AG08396 (cell line): ENCODE measurements at regions not wholly inside any gene's neighbourhood (a gene's known extent, or its start where the extent isn't known, plus 50 kb on each side); places are given as distances from the start of the nearest gene placed in this dataset.
"Not testable (repeated sequence)": the region's sequence is repeated elsewhere in the genome, so short reads cannot be mapped to it uniquely, and the experiment has no call there.

Source experiments
- DNase-seq: peaks from one replicate; pipeline ENCODE4 v3.0.0; 2012; ENCODE audit warnings: low spot score, mixed read lengths

DNA sequence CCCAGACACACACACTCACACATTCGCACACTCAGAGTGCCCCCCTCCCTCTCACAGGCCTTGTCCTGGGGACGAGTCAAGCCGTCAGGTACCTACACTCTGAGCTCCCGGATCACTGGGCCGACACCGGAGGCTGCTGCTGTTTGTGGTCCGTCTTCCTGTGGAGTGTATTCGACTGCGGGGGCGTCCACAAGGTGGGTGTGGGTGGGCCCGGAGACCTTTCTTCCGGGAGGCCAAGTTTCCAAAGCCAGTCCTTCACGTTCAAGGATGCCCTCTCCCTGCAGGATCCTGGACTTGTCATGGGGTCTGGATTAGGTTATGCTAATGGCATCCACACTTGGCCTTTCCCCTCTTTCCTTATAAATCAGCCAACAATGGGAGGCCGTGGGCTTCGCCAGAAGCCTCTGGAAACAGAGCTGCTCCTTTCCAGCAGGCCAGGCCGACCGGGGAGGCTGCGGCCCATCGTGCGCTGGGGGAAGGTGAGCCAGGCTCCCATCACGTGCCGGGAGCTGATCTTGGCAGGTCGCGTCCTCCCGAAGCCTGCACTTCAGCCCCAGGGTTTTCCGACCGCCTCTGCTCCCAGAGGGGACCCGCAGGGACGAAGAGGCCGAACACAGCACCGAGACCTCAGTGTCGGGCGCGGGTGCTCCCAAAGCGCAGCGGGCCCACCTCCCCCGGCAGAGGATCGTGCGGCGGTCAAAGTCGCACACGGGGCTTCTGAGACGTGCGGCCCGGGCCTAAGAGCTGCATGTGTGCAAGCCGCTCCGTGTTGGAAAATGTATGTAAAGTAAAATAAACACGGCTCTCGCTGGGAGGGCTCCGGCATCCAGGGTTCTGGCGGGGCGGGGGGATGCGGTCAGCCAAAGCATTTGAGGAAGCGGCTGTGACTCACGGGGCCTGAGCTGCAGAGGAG lies 196.5 kb upstream of the ZNF469 start:
- peak; percentile 69 for DNase-seq

DNA sequence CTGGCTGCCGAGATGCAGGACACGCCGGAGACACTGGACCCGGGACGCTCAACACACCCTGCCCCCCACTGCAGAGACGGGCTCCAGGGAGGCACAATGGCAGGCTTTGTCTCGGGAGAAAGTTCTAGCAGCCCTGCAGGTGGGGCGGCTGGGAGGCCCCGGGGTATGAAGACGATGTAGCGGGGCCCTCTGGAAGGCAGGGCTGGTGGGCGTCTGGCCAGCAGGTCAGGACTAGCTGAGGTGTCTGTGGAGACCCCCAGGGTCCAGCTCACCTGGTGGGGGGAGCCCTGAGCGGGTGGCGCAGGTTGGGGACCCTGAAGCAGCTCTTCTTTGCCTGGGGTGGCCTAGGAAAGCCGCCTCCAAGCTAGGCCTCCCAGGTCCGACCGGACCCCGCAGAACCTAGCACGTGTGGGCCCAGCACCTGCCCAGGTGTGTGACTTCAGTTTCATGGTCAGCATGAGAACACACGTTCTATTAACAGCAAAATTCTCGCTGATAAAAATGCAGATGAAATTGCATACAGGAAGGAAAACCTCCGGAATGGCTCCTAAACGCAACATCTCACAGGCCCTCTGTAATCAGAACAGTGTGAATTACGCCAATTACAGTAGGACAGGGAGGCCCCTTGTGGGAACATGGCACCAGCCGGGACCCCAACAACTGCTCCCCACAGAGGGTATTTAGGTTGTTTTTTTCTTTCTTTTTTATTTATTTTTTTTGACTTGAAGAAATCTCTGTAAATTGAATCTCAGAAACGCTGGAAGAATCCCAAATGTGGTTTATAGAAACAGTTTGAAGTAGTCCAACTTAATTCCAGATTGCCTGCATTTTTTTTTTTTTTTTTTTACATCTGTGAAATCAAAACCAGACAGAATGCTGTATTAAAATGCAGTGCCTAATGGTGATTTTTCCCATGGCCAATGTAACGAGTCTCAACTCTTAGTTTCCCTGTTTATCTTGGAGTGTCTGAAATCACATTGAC lies 195.6 kb upstream of the ZNF469 start:
- DNase-seq, result not testable (repeated sequence)

DNA sequence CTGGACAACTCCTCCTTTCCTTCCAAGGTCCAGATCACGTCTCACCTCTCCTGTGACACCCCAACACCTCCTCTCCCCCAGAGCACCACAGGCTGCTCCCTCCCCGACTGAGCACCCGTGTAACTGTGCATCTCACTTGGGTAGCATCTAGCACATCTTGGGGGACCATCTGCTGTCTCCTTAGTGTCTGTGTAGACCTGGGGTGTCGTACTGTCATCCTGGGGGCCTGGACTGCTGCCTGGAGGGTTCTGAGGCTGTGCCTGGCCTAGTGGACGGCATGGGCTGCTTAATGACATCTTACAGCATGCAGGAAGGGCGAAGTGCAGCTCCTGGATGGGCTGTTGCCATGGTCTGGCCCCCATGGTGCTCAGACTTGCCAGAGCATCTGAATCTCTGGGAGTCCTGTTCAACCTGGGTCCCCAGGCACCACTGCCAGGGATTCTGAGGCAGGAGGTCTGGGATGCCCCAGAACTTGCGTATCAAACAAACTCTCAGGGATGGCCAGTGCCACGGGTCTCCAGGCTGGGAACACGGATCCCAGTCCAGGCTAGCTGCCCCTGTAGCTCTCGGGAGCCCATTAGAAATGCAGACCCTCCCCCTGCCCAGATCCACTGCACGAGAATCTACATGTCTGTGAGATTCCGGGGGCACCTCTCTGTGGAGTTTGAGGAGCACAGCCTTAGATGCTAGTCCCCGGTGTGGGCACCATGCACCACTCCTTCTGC lies 194.4 kb upstream of the ZNF469 start:
- not testable (repeated sequence) for DNase-seq

DNA sequence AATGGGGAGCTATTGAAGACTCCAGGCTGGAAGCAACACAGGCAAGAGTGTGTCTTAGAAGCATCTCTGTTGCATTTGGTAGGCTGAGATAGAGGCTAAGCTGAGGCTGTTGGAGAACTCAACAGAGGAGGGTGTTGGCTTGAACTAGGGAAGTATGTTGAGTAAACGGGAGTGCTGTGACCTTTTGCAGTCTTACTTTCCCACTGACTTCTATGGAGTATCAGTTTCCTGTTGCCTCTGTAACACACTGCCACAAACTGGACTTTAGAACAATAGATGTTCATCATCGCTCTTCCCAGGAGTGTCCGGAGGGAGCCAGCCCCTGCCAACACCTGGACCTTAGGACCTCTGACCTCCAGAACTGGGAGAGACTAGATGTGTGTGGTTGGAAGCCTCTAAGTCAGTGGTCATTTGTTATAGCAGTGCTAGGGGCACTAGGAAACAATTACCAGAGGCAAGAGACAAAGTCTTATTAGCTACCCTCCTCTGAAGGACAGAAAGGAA lies 192.1 kb upstream of the ZNF469 start:
- DNase-seq, result not testable (repeated sequence)

DNA sequence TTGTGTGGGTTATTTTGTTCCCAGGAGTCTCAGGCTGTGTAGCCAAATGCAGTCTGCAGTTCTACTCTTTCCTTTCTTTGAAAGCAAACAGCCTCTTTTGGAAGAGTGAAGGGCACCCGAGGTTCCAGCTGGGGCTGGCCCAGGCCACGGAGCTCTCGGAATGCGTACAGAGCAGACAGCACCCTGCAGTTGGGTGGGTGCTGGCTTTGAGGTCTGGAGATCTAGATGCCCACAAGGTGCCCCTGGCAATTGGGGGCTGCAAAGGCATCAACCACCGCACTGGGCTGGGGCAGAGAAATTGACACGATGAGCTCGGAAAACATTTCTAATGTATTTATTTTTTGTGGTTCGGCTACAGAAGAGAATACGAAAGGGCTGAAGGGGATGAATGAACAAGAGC lies 191.6 kb upstream of the ZNF469 start:
- not testable (repeated sequence) for DNase-seq

DNA sequence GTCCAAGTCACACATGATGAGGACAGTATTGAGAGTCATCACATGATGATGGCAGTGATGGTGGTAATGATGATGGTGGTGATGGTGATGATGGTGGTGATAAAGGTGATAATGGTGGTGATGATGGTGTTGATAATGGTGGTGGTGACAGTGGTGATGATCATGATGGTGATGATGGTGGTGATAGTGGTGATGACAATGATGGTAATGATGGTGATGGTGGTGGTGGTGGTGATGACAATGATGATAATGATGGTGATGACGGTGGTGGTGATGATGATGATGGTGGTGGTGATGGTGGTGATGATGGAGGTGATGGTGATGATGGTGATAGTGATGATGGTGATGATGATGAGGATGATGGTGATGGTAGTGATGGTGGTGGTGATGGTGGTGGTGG lies 190.2 kb upstream of the ZNF469 start:
- DNase-seq, result no peak

DNA sequence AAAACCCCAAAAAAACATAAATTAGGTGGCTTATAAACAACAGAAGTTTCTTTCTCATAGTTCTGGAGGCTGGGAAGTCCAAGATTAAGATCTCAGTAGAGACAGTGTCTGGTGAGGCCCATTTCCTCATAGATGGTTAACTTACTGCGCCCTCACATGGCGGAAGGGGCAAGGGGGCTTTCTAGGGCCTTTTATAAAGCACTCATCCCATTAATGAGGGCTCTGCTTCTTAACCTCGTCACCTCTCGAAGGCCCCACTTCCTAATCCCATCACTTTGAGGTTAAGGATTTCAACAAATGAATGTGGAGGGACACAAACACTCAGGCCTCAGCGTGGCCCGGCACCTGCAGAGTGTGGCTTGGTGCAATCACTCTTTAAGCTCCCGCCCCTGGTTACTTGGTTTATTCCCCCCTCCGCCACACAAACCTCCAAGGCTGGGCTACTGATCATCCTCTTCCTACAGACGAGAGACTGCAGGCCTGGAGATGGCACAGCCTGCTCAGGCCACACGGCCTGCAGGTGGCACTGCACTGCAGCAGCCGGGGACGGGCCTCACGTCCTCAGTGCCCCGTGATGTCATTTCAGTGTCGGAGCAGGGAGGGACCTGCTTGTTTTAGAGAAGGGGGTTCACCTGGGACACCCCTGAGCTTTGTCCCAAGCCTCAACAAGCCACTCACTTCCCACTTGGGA lies 188.9 kb upstream of the ZNF469 start:
- not testable (repeated sequence) for DNase-seq

DNA sequence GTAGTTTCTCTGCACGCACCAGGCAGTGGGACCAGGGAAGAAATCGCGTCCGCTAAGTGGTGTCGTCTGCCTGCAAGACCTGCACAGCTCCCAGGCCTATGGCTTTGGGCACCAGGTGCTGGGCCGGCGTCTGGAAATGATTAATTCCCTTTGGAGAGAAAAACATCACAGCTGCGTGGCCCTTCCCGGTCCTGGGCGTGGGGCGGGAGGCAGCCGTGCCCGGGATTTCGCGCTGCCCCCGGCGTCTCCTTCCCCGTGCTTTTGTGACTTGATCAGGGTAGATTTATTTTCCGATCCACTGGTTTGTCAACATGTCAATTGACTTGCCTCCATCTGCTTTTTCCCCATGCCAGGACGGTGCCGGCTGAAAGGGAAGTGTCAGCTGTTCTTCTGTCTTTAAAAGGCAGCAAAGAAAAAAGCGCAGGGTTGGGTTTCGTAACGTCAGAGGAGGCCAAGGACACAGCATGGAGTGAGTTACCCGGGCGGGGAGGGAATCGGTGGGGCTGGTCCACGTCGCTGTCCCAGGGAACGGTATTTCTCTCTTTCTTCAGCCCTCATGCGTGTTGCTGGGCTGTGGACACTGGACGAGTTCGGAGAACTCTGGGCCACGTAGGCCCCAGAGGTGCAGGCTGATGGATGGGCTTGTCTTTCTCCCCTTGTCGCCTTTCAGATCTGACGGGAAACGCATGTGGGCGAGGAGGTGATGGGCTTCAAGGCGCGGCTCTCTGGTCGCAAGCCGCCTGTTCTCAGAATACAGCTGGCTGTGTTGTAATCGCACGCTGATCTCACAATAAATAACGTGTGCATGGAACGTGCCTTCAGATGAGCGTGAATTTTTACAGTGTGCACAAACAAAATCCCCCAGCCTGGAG lies 188.1 kb upstream of the ZNF469 start:
- no peak for DNase-seq

DNA sequence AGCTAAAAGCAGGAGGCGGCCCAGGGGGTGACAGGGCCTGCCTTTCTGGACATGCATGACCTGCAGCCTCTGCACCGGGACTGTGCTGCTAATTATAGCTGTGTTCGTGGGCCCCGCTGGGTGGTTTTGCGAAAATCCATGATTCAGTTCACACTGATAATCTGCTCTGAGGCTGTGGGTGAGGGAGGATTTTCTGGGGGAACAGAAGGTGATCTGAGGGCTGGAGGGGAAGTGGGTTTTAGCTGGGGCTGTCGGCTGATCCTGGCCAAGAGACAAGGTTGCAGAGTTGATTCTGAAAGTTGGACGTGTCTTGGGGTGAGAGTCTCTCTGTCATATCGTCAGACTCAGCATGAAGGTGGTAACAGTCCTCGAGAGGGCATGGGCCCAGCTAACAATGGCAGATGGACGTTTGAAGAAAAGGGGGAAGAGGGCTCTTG lies 187.5 kb upstream of the ZNF469 start:
- no peak for DNase-seq

DNA sequence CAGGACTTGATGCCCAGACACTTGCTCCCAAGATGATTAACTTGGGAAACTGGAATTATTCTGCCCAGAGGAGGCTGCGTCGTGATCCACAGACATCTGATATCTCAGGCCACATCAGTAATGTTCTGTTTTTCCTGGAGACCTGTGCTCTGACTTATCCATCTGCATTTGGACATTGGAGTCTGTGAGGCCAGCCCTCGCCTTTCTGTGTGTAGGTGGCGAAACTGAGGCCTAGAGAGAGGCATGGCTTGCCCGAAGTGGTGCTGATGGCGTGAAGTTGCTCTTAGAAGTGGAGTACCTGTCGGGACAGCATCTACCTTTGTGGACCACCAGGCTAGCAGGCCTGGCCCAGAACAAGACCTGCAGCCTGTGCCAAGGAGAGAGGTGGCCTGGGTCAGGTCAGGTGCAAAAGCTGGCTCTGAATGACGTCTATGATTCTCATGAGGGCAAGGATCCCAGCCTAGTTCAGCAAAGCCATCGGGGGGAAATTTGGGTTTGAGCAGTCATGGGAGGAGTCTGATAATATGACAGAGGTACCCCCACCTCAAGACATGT lies 186.8 kb upstream of the ZNF469 start:
- DNase-seq, result no peak

DNA sequence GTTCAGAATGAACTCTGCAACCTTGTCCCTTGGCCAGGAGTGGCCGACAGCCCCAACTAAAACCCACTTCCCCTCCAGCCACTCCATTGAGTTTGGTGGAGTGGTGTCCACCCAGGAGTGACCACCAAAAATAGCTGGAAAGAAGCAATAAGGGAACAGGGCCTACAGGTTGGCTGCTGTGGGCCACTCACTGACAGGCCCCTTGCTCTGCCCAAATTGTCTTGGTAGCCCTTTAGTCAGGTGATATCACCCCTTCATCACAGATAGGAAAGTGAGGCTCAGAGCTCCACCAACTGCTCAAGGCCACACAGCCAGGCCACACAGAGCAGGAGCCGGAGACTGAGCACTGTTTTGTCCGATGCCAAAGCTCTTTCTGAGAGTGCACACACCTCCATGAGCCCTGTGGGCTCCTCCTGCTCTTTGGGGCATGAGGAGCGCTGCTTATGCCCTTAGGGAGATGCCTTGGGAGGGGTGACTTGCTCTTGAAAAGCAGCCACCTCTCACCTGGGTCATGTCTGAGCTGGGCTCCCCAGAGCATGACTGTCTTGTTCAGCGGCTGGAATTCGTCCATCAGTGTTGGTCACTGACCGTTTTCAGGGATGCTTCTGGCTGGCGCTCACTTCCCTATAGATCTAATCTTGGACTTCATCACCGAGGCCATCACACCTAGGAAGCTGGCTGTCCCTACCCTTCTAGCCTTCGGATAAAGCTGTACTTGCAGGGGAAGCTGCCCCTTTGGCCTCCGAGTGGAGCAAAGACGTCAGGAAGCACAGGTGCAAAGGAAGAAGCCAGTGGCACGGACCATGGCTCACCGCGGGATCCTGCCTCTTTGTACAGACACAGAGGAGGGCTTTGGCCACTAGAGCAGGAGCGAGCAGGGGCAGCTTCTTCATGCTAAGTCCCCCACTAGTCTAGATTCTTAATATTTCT lies 186.0 kb upstream of the ZNF469 start:
- no peak for DNase-seq

DNA sequence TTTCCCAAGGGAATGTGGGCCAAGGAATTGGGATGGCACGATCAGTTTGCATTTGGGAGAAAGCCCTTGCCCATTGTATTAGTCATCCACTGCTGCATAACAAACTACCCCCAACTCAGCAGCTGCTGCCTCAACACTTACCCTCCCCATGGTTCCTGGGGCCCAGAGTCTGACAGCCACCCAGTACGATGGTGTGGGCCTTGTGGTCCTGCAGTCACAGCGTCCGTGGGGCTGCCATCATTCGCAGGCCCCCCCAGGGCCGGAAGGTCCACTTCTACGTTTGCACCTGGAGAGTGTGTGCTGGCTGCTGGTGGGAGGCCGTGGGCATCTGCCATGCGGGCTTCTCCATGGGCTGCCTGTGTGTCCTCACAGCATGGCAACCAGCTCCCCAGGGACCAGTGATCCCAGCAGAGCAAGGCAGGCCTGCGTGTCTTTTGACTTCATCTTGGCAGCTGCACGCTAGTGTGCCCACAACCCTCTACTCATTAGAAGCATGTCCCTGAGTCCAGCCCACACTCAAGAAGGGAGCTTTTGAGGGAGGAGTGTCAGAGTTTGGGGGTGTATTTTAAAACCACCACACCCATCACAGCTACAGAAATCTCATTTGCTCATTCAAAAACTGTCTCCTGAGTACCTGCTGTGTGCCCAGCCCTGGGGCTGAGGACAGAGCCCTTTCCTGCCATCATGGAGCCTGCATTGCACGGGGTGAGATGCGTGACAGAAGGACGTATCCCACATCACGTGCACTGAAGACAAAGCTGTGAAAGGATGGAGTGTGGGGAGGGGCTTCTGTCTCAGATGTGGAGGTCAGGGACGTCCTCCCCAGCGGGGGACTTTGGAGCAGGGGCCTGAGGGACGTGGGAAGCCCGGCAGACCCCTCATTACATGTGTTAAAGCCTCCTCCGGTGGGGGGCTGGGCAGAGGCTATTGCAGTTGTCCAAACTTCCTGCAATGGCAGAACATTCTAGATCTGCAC lies 185.0 kb upstream of the ZNF469 start:
- no peak for DNase-seq

DNA sequence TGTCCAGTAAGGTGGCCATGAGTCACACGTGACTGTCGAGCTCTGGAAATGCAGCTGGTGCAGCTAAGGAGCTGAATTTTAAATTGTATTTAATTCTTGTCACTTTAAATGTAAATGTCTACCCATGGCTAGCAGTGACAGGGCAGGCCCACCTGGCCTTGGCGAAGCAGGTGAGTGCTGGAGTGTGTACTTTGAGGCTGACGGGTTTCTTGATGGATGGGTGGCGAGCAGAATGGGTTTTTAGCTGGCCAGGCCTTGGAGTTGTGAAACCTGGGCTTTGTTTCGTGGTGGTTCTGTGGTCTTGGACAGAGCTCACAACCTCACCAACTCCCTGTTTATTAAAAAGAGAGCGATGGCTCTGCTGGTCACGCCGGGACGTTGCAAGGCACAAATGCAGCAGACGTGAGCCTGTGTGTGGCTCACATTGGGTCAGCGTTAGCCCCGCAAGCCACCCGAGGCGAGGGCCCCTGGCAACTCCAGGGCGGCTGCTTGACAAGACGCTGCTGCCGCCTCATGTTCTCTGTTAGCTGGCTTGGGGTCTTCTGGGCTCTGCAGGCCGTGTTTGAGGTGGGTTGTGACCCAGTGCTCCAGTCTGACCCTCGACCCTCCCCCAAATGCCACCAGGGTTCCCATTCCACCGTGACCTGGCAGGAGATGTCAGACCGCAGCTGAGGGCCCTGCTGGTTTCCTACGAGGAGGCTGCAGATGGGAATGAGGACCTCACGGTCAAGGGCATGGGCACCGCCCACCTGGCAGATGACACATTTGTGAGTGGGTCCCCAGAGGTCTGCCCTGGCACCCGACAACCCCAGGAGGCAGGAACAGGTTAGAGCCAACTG lies 184.1 kb upstream of the ZNF469 start:
- DNase-seq, result not testable (repeated sequence)

DNA sequence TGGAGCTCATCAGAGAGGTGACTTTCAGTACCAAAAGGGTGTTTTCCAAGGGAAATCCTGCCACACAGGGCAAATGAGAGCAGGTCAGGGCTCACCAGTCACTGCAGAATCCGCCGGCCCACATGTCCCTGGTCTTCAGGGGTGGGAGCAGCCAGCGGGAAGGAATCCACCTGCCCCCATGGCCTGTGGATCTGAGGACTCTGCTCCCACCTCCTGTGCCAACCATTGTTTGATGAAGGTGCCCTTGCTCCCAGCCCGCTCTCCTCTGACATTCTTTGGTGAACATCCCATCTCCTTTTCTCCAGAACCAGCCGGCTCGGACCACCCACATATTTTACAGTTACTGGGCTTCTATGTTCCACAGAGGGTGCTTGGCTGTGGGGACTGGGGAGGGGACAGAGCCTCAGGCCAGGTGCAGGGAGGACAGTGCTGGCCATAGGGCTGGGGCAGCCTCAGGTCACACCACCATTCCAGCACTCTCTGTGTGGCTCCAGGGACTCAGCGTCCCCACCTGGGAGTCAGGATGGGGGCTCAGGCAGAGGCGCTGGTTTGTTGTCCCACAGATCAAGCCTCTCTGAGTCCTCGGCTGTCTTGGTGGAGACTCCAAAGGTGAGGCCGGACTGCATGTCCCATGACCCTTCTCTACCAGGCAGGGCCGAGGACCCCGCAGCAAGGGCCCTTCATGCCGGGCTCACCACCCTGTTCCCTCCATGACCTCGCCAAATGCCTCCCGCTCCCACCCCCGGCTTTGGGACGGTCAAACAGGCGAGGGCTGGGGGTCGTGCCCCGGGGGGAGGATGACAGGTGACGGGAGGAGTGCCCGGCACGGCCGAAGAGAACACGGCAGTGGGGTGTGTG lies 183.2 kb upstream of the ZNF469 start:
- DNase-seq, result not testable (repeated sequence)

DNA sequence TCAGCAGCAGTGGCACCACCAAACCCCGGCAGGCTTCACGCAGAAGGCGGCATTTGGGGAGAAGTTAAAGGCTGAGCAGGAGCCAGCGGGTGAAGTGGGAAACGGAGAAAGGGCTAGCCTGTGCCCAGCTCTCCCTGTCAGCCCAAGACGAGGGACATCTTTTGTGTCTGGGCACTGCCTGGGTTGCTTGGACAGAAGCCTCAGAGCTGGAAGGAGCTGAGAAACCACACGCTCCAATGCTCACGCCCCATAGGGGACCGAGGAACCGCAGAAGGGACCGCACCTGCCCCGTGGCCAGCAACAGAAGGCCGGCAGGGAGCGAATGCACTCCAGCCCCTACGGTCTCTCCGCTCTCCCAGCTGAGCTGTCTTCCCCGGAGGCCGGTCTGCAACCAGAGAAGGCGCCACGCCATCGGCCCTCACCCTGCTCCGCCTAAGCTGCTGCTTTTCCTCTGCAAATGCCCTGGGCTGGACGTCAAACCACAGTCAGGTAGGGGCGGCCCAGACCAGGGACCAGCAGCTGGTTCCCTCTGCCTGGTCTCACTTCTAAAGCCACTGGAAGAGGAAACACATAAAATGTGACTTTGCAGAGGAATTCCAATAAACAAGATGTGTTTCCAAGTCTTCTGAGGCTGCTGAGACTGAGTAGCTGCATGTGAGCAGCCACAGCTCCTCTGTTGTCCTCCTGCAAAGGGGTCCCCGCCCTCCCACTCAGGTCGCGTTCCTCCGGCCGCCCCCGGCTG lies 182.4 kb upstream of the ZNF469 start:
- DNase-seq, result not testable (repeated sequence)
